GM21786 (cell line): ENCODE measurements at regions not wholly inside any gene's neighbourhood (a gene's known extent, or its start where the extent isn't known, plus 50 kb on each side); places are given as distances from the start of the nearest gene placed in this dataset.
A peak's percentile ranks its signal among the peaks of the same experiment; 100 is the strongest.
"Not testable (repeated sequence)": the region's sequence is repeated elsewhere in the genome, so short reads cannot be mapped to it uniquely, and the experiment has no call there.

Source experiments
- ATAC-seq: cut with Tn5 transposase; IDR thresholded peaks from one replicate; pipeline ENCODE4 v1.9.1; 2021; ENCODE audit not compliant: unreplicated experiment

GRCh38 chr2:58414506-58414905 is 173.4 kb upstream of the FANCL start:
- ATAC-seq, result no peak

- no peak for ATAC-seq
Observed at GRCh38 chr2:58410549-58410948, 169.4 kb upstream of the FANCL start.

GRCh38 chr2:58407487-58407886 is 166.4 kb upstream of the FANCL start:
- no peak for ATAC-seq

GRCh38 chr2:58405341-58405740 is 164.2 kb upstream of the FANCL start:
- no peak for ATAC-seq

GRCh38 chr2:58401936-58402335 is 160.8 kb upstream of the FANCL start:
- no peak for ATAC-seq

- no peak for ATAC-seq
Observed at GRCh38 chr2:58398406-58398805, 157.3 kb upstream of the FANCL start.

GRCh38 chr2:58387701-58388100 is 146.6 kb upstream of the FANCL start:
- ATAC-seq, result no peak

GRCh38 chr2:58386904-58387303 is 145.8 kb upstream of the FANCL start:
- not testable (repeated sequence) for ATAC-seq

GRCh38 chr2:58378152-58378551 is 137.0 kb upstream of the FANCL start:
- no peak for ATAC-seq

GRCh38 chr2:58377181-58377580 is 136.1 kb upstream of the FANCL start:
- no peak for ATAC-seq

GRCh38 chr2:58376592-58376991 is 135.5 kb upstream of the FANCL start:
- ATAC-seq, result no peak

GRCh38 chr2:58369594-58369993 is 128.5 kb upstream of the FANCL start:
- no peak for ATAC-seq

GRCh38 chr2:58364098-58364497 is 123.0 kb upstream of the FANCL start:
- no peak for ATAC-seq

- ATAC-seq, result no peak
Observed at GRCh38 chr2:58358026-58358425, 116.9 kb upstream of the FANCL start.

- ATAC-seq, result no peak
Observed at GRCh38 chr2:58357521-58357920, 116.4 kb upstream of the FANCL start.

GRCh38 chr2:58354230-58354629 is 113.1 kb upstream of the FANCL start:
- ATAC-seq, result no peak

- peak; percentile 87 for ATAC-seq
Observed at GRCh38 chr2:58350484-58350883, 109.4 kb upstream of the FANCL start.

GRCh38 chr2:58347810-58348209 is 106.7 kb upstream of the FANCL start:
- ATAC-seq, result no peak

- no peak for ATAC-seq
Observed at GRCh38 chr2:58341047-58341446, 99.9 kb upstream of the FANCL start.

- no peak for ATAC-seq
Observed at GRCh38 chr2:58339548-58340243, 98.6 kb upstream of the FANCL start.

GRCh38 chr2:58336416-58336815 is 95.3 kb upstream of the FANCL start:
- no peak for ATAC-seq

GRCh38 chr2:58334414-58334813 is 93.3 kb upstream of the FANCL start:
- ATAC-seq, result no peak

GRCh38 chr2:58325296-58325895 is 84.3 kb upstream of the FANCL start:
- ATAC-seq, result not testable (repeated sequence)
